GM10266 (cell line): ENCODE measurements at regions not wholly inside any gene's neighbourhood (a gene's known extent, or its start where the extent isn't known, plus 50 kb on each side); places are given as distances from the start of the nearest gene placed in this dataset.
"Not testable (repeated sequence)": the region's sequence is repeated elsewhere in the genome, so short reads cannot be mapped to it uniquely, and the experiment has no call there.

ENCODE experiments used
- DNase-seq: peaks from one replicate; pipeline ENCODE4 v3.0.0; 2012; ENCODE audit errors: extremely low spot score
- CTCF ChIP-seq: IDR thresholded peaks from 2 replicates; pipeline ENCODE4 v1.5.1; 2012; ENCODE audit warnings: mild to moderate bottlenecking, low read depth; ENCODE audit not compliant: control insufficient read depth, insufficient read depth; ENCODE audit errors: missing control alignments

- DNase-seq, result no peak
- TF ChIP-seq CTCF, result no peak
Observed at GRCh38 chr4:114137984-114138383, 158.5 kb upstream of the ARSJ start.

DNA sequence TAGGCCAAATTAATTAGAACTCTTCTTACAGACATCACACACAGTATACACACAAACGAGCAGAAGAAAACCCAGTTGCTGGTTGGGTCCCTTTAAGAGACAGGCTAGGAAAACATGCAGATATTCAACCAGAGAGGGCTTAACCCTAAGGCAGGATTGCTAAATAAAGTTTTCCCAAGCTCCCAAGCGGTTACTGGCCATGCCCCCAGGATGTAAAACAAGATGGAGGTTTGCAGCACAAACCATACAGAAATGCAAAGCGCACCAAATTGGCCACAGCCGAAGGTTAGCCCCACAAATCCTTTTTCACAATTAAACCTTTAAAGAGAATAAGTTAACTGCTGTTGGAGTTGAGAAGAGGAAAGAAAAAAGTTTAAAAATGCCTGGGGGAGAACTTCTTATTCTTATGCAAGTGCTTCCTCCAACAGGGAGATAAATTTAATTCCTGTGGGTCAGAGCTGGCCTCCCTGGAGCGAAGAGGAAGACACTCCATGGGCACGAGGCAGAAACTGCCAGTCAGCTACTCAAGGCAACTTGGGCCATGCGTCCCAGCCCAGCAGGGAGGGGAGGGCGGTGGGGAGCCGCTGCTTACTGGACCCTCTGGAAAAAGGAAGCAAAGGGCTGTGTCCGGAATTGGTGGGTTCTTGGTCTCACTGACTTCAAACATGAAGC is 167.6 kb upstream of the ARSJ start:
- TF ChIP-seq CTCF, result no peak
- DNase-seq, result no peak

DNA sequence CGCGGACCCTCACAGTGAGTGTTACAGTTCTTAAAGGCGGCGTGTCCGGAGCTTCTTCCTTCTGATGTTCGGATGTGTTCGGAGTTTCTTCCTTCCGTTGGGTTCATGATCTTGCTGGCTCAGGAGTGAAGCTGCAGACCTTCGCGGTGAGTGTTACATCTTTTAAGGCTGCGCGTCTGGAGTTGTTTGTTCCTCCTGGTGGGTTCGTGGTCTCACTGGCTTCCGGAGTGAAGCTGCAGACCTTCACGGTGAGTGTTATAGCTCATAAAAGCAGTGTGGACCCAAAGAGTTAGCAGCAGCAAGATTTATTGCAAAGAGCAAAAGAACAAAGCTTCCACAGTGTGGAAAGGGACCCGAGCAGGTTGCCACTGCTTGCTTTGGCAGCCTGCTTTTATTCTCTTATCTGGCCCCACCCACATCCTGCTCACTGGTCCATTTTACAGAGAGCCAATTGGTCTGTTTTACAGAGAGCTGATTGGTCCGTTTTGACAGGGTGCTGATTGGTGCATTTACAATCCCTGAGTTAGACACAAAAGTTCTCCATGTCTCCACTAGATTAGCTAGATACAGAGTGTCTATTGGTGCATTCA is 168.3 kb upstream of the ARSJ start:
- not testable (repeated sequence) for DNase-seq

- not testable (repeated sequence) for DNase-seq
Observed at GRCh38 chr4:114148372-114149070, 169.1 kb upstream of the ARSJ start.

GRCh38 chr4:114156371-114156770 is 176.9 kb upstream of the ARSJ start:
- TF ChIP-seq CTCF, result no peak
- no peak for DNase-seq

DNA sequence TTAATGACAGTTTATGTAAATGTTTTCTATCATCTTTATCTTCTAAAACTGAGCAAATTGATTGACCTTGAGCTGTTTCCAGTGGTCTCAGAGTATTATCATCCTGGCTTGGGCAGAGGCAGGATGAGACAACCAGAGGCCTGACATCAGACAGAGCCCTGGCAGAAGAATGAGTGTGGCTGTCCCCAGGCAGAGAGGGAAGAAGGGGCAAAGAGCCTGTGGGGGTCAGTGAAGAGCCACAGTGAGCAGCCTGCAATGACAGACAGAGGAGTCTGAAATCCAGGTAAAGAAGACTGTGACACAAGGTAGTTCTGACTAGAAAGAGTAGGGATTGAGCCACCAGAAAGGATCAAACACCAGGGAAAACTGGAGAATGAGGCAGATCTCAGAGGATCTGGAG is 182.4 kb upstream of the ARSJ start:
- no peak for TF ChIP-seq CTCF
- no peak for DNase-seq

DNA sequence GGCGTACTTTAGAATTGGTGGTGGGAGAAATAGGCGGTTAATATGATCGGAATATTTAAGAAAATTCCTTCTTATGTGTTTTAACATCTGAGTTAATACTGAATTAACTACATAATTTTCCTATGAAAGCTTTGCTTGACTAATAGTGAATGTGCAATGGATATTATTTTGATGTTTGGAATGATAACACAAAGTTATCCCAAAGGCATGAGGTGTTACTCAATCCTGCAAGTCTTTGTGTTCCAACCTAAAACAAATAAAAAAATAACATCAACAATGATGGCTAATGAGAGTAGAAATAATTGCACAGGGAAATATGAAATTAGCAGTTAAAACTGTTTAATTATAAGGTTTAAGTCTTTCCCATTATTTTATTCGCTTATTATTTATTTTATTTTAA is 183.6 kb upstream of the ARSJ start:
- no peak for DNase-seq
- TF ChIP-seq CTCF, result no peak

GRCh38 chr4:114173968-114174367 is 194.5 kb upstream of the ARSJ start:
- no peak for DNase-seq
- TF ChIP-seq CTCF, result no peak
